ENCODE measurements at regions not wholly inside any gene's neighbourhood (a gene's known extent, or its start where the extent isn't known, plus 50 kb on each side); places are given as distances from the start of the nearest gene placed in this dataset.

- POLR2A ChIA-PET: no interaction called here
- dilution Hi-C loops (cut with MboI; ENCODE audit: extremely low pct_ligation_motif_present, low sequenced_read_pairs): no loop called here
Observed at GRCh38 chr12:107439026-107439738, 246.4 kb upstream of the PWP1 start.

More at GRCh38 chr12:107439026-107439738, 246.4 kb upstream of the PWP1 start:
- Histone ChIP-seq H3K4me3 (replicated peaks in 1 of 3; ENCODE audit: insufficient read depth in 1 of 3, low read depth in 1 of 3, low read length in 3 of 3) (no peak overlapping the region), H3K27me3 (ENCODE audit: control insufficient read depth in 2 of 2, insufficient read depth in 2 of 2, low read length in 2 of 2) (no peaks in the 10 kb centered on the region), H3K36me3 (ENCODE audit: control insufficient read depth in 2 of 2, extremely low read depth in 1 of 2, insufficient read depth in 2 of 2, low read length in 2 of 2) (no peaks in the 10 kb centered on the region), H3K4me2 (ENCODE audit: insufficient read depth, low read length) (no peak overlapping the region), H3K9me3 (replicated peaks; ENCODE audit: control insufficient read depth, insufficient read depth, low read length) (no peaks in the 10 kb centered on the region), H2AFZ (ENCODE audit: low read depth, low read length) (no peak overlapping the region), H3K27ac (ENCODE audit: insufficient read depth, low read depth, low read length) (no peak overlapping the region), H3K4me1 (ENCODE audit: control insufficient read depth, extremely low read depth, insufficient read depth, low read length) (no peaks in the 10 kb centered on the region), H4K20me1 (replicated peaks; ENCODE audit: control insufficient read depth, extremely low read depth, insufficient read depth, low read length) (no peaks in the 10 kb centered on the region), H3K9me1 (replicated peaks; ENCODE audit: control insufficient read depth, extremely low read depth, insufficient read depth, low read length) (no peaks in the 10 kb centered on the region), H3K9ac (replicated peaks; ENCODE audit: extremely low read depth, insufficient read depth, low read length) (no peak overlapping the region), H3K79me2 (ENCODE audit: control insufficient read depth, insufficient read depth, low read length) (no peaks in the 10 kb centered on the region)
- TF ChIP-seq JUN (IDR thresholded peaks at IDR 0.05; ENCODE audit: borderline replicate concordance, insufficient read depth, insufficient read length, low read depth) (no peak), MYC (IDR thresholded peaks at IDR 0.05; ENCODE audit: low read depth, low read length) (no peak), POLR2A (IDR thresholded peaks at IDR 0.05; ENCODE audit: low read depth, low read length) (no peak), MAX (IDR thresholded peaks at IDR 0.05; ENCODE audit: insufficient read depth, insufficient read length) (no peak), EZH2 (IDR thresholded peaks at IDR 0.05; ENCODE audit: borderline replicate concordance, low read depth, low read length, severe bottlenecking) (no peak), POLR2AphosphoS5 (IDR thresholded peaks at IDR 0.05; ENCODE audit: insufficient read depth, low read depth, low read length) (no peak), CTCF (IDR thresholded peaks at IDR 0.05; ENCODE audit: extremely low read depth in 1 of 2, insufficient read depth in 1 of 2, low read depth in 1 of 2, low read length in 2 of 2) (no peak), GATA2 (IDR thresholded peaks at IDR 0.05; ENCODE audit: insufficient read depth, insufficient read length, low read depth, low read length) (no peak), FOS (IDR thresholded peaks at IDR 0.05; ENCODE audit: borderline replicate concordance, insufficient read depth, low read length) (no peak)
- CTCF ChIA-PET: no interaction called here
- DNase-seq (ENCODE audit: low read depth, low spot score): no peak
- no TSS peak for BruUV-seq (replicated peaks)
- intact Hi-C loops (cut with micrococcal nuclease): no loop called here
- FAIRE-seq: no peak
